ENCODE measurements at regions not wholly inside any gene's neighbourhood (a gene's known extent, or its start where the extent isn't known, plus 50 kb on each side); places are given as distances from the start of the nearest gene placed in this dataset.

DNA sequence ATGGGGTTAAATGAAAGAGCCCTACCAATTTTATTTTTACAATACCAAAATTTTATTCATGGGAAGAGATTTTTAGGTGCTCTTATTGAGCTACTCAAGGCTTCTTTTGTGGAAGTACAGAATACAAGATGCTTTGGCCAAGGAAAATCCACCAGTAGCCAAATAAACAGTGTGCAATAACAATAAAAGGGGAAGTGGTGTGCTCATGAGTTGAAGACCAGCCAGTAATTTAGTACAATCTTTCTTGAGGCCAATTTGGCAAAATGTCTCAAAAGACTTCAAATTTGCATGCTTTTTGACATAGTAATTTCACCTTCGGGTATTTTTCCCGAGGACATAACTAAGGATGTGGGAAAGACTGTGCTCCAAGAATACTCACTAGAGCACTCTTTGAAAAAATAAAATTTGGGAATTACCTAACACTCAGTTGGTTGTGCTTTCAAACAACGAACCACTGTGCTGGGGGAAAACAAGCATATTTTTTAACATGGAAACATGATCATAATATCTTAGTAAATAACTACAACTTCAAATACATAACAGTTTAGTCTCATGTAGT lies 294.0 kb downstream of the DIPK2A start:
- no peak for DNase-seq (ENCODE audit: low read depth, low spot score)
- H3K4me3 ChIP-seq (ENCODE audit: low read length) = no peak overlapping the region

DNA sequence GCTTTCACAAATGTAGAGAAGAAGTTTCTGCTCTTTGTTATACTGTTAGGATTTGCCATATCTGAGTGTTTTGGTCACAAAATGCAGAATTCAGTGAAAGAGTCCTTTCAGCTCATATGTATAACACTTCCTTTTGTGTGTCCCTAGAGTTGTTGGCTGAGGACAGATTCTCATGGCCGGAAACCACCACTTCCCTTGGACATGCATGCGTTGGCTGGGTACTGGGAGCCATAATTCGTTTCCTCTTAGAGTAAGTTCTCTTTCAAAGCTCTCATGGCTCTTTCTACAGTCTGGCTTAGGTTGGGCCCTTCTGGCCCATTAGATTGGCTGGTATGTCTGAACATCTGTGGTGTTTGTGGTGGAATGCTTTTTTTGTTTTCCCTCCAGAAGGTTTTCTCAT lies 298.5 kb downstream of the DIPK2A start:
- DNase-seq (ENCODE audit: low read depth, low spot score) = no peak
- H3K4me3 ChIP-seq (ENCODE audit: low read length) = no peak overlapping the region

DNA sequence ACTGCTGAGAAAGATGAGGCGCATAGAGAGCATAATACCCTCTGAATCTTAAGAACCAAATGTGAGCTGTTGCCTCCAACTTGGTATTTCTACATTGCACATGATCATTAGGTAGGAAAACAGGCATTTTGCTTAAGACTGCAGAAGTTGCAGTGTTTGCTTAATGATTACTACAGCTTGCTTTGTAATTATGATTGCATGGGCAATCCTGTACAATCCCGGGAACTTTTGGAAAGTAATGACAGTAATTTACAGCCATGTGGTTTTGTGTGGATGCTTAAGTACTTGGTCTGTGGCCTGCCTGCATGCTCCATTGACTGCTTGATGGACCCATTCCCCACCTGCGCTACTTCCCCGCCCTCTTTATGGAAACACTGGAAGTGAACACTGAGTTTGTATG lies 301.1 kb downstream of the DIPK2A start:
- no peak for DNase-seq (ENCODE audit: low read depth, low spot score)
- no peak overlapping the region for H3K4me3 ChIP-seq (ENCODE audit: low read length)

DNA sequence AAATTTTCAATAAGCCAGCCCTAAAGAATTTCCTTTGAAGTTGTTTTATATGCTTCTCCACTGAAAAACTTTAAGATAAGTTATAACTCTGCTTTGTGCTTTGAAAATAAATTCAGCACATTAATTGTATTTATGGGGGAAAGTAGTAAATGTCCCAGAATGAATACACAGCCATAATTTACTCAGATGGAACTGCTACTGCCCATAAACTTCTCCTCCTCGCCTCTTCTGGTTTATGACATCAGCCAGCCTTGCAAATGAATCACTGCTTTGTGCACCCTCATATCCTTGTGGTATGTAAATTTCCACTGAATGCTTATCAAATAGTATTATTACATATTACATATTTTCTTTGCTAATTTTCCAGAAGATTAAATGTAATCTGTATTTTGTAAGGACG lies 302.0 kb downstream of the DIPK2A start:
- no peak overlapping the region for H3K4me3 ChIP-seq (ENCODE audit: low read length)
- no peak for DNase-seq (ENCODE audit: low read depth, low spot score)

DNA sequence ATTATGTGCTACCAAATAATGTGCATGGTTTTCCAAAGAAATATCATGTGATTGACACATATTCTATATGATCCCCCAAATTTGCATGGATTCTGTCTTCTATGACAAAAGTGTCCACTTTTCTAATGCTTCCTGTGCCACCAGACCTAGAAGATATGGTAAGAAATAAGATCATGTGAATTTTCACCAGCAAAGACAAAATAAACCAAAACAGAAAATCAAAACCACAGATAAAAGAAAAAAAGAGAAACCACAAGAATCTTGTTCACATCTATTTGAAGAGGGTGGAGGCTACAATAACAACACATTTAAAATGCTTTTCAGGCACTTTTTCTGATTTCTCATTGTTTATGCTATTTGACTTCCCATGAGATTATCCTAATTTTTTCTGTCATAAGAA lies 303.4 kb downstream of the DIPK2A start:
- no peak for DNase-seq (ENCODE audit: low read depth, low spot score)
- H3K4me3 ChIP-seq (ENCODE audit: low read length) = no peak overlapping the region

DNA sequence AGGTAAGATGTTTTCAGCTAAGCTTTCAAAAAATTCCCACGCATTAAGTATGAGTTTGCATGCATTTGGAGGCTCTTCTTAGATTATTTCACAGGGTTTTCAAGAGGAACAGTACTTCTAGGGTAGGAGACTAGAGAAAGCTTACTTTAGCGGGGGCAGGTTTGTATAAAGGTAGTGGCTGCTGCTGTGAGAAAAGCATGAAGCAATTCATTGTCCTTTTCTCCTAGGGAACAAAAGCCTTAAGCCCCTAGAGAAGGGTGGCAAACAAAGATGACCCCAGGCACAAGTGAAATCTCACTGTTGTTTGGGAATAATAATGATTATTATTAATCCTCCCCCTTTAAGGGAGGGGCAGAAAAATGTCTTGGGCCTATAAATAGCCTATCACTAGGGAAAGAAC lies 310.7 kb downstream of the DIPK2A start:
- no peak overlapping the region for H3K4me3 ChIP-seq (ENCODE audit: low read length)
- no peak for DNase-seq (ENCODE audit: low read depth, low spot score)

DNA sequence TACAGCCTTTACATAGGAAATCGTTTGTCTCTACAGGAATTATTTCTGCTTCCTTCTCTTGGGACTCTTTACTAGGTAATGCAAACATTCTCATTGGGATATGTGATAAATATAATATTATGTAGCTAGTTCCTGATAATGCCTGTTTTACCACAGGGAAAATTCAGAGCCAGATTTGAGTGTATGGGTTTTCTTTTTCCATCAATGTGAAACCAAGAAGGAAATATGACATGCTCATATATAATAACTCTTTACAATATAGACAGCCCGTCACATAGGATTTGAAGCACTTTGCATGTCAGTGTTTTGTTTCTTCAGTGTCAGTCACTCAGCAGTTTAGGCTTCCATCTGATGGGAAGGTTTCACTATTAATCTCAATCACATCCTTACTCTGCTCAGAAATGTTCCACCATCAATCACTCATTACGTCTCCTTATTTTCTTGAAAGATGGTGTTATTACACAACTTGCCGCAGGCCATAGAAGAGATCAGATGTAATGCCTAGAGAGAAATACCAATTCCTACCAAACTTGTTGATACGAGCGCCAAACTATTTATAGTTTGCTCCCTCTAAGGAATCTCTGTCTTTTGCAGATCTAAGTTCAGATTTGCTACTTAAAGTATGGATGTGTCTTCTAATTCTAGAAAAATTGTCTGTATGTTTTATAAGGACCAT lies 314.8 kb downstream of the DIPK2A start:
- DNase-seq (ENCODE audit: low read depth, low spot score) = no peak
- no peak overlapping the region for H3K4me3 ChIP-seq (ENCODE audit: low read length)

DNA sequence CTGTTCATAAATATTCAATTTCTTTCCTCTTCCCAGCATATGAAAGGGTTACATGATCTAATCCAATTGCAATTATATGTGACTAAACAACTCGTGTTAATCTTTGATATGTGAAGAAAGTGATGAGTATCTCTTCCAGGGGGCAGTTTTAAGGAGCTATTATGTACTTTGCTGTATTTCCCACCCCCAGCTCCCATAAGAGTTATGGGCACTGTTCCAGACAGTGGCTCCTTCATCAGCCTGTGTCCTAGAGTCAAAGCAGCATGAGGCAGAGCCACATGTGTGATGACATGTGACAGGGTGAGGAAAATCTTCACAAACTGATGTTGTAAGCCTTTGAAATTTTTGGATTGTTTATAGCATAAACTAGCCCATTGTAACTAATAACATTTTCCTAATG lies 315.4 kb downstream of the DIPK2A start:
- no peak overlapping the region for H3K4me3 ChIP-seq (ENCODE audit: low read length)
- DNase-seq (ENCODE audit: low read depth, low spot score) = no peak

DNA sequence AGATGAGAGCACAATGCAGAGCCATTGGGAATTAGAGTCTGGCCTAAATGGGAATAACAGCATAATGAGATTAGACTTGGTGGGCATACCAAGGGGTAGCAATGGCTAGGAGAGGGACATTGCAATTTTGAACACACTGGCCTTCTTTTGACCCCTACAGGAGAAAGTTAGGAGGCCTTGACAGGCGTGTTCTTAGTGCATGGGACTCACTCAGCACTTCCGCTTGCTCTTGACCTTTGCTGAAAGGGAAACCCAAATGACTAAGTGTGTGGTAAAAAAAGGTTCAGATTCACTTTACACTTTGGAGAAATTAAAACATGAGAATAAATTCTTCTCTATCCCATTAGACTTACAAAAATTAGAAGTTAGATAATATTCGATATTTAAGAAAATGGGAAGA lies 317.4 kb downstream of the DIPK2A start:
- no peak overlapping the region for H3K4me3 ChIP-seq (ENCODE audit: low read length)
- DNase-seq (ENCODE audit: low read depth, low spot score) = no peak

DNA sequence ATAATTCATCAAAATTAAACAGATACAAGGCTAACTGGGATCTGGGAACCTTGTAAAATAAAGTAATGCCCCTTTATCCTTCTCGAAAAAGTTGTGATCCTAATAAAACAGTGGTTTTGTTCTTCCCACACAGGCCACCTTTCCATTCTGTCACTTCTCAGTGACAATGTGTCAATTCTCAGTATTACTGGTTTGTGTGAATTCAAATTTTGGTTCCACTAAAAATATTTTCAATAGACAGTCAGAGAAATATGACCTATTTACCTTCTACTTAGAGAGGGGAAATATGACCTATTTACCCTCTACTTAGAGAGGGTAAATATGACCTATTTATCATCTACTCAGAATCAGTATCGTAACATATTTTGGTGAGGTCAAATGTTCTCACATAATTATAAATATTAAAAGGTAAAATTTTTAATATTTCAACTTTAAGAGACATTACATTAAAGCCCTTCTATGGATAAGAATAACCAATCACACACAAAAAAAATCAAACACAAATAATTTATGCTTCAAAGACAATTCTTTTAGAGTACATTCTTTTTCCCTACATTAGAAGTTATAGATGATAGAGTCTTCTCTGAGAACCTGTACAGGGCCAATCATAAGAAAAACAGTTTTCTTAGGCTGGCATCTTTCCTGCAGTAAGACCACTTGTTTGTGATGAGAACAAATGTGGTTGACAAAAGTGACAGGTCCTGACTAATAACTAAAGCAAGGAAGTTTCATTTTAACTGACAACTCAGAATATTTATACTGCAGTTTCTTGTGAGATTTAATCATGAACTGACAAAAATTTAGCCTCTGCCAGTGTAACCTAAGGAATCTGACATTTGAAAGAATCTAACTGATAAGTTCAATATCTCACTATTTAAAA lies 323.3 kb downstream of the DIPK2A start:
- no peak overlapping the region for H3K4me3 ChIP-seq (ENCODE audit: low read length)

DNA sequence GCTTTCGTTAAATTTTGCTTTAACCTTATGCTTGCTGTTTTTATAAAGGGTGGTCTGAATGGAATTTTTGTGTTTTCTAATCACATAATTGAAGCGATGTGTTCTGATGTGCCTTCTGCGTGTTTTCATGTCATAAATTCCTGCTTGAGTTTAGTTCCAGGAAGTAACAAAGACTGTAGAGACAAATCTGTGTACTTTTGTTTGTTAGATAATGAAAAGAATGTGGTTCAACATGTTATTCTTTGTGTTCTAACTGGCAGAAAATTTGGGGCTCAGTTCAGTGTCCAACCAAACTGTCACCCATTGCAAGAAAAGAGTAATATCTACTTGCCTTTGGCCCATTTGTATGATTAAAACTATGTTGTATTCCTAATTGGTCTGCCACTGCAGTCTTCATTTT lies 324.0 kb downstream of the DIPK2A start:
- no peak overlapping the region for H3K4me3 ChIP-seq (ENCODE audit: low read length)
- no peak for DNase-seq (ENCODE audit: low read depth, low spot score)

More for the DNA sequence above, 323.3 kb downstream of the DIPK2A start:
- no peak for DNase-seq (ENCODE audit: low read depth, low spot score)

DNA sequence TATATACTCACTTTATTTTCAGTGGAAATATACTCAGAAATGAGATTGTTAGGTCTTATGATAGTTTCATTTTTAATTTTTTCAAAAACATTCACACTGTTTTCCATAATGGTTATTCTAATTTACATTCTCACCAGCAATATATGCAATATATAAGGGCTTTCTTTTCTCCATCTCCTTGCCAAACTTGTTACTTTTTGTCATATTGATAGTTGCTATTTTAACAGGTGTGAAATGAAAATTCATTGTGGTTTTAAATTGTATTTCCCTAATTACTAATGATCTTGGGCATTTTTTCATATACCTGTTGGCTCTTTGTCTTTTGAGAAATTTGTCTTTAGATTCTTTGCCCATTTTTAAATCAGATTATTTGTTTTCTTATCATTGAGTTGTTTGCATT lies 325.2 kb downstream of the DIPK2A start:
- DNase-seq (ENCODE audit: low read depth, low spot score) = no peak
- no peak overlapping the region for H3K4me3 ChIP-seq (ENCODE audit: low read length)

DNA sequence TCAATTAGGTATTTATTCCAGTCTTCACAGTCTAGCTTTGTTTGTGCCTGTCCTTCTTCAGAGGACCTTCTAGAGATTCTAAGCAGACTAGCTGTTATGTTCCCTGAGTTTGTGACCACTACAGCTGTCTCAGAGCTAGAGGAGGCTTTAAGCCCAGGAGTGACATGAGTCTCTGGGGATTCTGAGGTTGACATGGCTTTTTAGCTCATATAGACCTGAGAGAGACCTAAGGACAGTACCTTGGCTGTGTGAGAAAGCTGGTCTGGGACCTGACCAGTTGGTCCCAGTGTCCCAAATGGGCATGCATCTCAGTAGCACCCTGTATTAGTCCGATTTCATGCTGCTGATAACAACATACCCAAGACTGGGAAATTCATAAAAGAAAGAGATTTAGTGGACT lies 330.2 kb downstream of the DIPK2A start:
- H3K4me3 ChIP-seq (ENCODE audit: low read length) = no peak overlapping the region
- DNase-seq (ENCODE audit: low read depth, low spot score) = no peak

DNA sequence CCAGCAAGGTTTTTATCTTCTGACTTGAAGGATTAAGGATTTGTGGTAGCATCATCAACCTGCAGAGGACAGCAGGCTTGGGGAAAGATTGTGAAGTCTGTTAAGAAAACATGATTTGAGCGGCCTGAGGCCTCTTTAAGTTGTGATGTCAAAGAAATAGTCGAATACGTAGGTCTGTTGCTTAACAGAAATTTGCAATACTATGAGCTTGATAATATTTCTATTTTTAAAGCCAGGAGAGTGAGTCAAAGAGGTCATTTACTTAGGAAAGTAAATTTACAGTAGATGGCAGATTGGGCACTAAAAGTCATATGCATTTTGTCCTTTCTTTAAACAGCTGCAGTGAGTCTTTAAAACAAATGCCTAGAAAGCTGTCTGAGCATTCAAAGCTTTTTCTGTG lies 336.3 kb downstream of the DIPK2A start:
- H3K4me3 ChIP-seq (ENCODE audit: low read length) = no peak overlapping the region
- no peak for DNase-seq (ENCODE audit: low read depth, low spot score)

DNA sequence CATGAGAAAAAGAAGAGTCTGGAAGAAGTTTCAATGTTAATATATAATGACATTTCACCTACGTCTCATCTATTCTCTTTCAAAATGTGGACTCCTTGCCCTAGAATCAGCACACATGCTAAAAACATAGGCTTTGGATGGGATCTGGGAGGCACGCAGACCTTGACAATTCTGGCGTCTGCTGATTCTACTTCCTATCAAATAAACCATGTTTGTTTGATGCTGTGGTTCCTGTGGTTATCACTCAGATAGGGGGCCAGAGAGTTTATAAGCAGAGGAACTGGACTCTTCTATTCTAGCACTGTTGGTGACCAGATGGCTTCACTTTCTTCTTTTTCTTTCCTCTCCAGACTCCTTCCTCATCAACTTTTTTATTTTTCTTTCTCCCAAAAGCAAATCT lies 336.8 kb downstream of the DIPK2A start:
- no peak for DNase-seq (ENCODE audit: low read depth, low spot score)
- H3K4me3 ChIP-seq (ENCODE audit: low read length) = no peak overlapping the region

DNA sequence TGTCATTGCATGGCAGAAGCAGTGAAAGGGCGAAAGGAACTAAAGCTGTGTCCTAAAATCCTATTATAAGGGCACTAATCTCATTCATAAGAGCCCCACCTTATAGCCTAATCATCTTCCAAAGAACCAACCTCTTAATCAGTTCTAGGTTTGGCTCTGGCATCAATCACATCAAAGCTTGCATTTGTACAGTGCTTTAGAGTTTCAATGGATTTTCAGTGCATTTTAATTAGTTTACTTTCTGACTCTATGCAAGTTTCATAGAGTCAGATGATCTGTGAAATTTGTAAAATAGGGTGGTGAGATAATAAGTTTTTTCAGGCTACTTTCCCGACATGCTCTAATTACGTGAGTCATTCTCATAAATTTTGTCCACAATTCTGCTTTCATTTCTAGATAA lies 341.1 kb downstream of the DIPK2A start:
- DNase-seq (ENCODE audit: low read depth, low spot score) = no peak
- H3K4me3 ChIP-seq (ENCODE audit: low read length) = no peak overlapping the region

DNA sequence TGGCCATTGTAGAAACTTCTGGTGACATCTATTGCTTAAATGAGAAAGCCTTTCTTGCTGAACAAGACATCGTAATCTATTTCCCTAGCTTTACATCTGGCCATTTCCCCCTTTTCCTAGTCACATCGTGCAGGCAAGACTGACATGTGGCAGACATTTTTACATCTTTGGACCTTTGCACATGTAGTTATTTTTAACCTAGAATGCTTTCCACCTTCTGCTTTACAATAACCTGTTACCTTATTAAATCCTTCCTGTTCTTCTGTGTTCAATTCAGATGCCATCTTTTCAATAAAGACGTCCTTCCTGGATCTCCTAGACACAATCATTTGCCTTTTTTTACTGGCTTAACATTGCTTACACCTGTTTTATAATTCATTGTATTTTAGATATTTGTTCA lies 343.3 kb downstream of the DIPK2A start:
- DNase-seq (ENCODE audit: low read depth, low spot score) = no peak

DNA sequence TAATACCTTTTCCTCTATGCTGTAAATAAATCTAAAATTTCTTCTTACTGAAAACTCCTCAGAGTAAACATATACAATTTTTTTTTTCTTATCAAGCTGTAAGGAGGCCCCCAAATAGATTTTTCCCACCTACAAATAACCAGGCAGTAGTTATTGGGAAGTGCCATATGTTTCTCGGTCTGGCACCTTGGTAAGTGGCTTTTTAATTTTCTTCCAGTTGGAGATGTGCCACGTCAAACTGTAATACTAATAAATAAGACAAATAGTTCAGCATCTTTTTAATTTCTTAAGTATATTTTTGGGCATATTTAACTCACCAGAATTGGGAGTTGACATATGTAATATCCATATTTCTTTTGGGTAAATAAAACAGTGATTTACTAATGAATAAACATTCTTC lies 346.3 kb downstream of the DIPK2A start:
- no peak for DNase-seq (ENCODE audit: low read depth, low spot score)
- no peak overlapping the region for H3K4me3 ChIP-seq (ENCODE audit: low read length)

More for the DNA sequence above, 343.3 kb downstream of the DIPK2A start:
- no peak overlapping the region for H3K4me3 ChIP-seq (ENCODE audit: low read length)

DNA sequence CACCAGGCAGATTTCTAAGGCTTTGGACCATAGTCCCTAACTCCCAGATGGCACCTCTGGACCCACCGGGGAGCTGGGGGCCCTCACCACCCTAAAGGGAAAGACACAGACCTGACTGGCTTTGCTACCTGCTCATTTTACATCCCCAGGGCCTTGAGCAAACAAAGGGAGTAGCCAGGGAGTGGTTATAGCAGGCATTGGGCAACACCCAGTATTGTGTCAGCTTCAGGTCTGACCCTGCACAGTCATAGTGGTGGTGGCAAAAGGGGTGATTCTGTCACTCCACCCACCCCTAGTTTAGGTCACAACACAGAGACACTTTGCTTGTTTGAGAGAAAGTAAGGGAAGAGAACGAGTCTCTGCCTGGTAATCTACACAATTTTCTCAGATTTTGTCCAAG lies 352.5 kb downstream of the DIPK2A start:
- no peak overlapping the region for H3K4me3 ChIP-seq (ENCODE audit: low read length)
- no peak for DNase-seq (ENCODE audit: low read depth, low spot score)

DNA sequence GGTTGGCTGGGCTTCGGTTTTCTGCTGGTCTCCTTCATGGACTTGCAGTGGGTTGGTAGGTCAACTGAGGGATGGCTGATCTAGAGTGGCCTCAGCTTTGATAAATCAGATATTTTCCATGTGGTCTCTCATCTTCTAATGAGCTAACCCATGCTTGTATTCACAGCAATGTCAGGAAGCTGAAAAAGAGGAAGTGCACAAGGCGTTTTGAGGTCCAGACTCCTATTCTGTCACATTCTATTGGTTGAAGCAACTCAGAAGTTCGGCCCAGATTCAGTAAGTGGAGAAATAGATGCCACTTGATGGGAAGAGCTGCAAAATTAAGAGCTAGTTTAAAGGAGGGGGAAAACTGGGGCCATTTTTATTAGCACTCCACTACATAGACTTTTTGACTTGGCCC lies 361.2 kb downstream of the DIPK2A start:
- H3K4me3 ChIP-seq (ENCODE audit: low read length) = no peak overlapping the region
- DNase-seq (ENCODE audit: low read depth, low spot score) = no peak

Data from Jurkat, Clone E6-1 (cell line).